Lower leg skin (tissue), 3 donors: ENCODE measurements at regions not wholly inside any gene's neighbourhood (a gene's known extent, or its start where the extent isn't known, plus 50 kb on each side); places are given as distances from the start of the nearest gene placed in this dataset.

Source experiments
- POLR2A ChIP-seq, 2 donors: fragments of 450-650 bp; IDR thresholded peaks; one replicate each; pipeline ENCODE4 v1.6.1; 2016 to 2017; ENCODE audit warnings: antibody characterized with exemption in 2 of 2, mild to moderate bottlenecking in 1 of 2, moderate library complexity in 1 of 2
- TF ChIP-seq, protein P1 (sequence below), 3 donors: fragments of 450-650 bp; IDR thresholded peaks; one replicate each; pipeline ENCODE4 v1.5.1; 2016; ENCODE audit warnings: antibody characterized with exemption in 3 of 3, mild to moderate bottlenecking in 3 of 3, moderate library complexity in 2 of 3

DNA sequence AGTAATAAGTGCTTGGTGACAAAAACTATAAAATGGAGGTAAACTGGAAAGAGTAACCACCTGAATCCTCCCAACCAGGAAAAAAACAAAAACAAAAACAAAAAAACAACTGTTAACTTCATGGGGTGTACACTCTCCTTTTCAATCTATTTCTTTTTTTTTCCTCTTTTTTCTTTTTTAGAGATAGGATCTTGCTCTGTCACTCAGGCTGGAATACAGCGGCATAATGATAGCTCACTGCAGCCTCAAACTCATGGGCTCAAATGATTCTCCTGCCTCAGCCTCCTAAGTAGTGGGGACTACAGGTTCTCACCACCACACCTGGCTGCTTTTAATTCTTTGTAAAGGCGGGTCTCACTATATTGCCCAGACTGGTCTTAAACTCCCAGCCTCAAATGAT is 76.8 kb downstream of the PHLDA1 start:
- TF ChIP-seq POLR2A (IDR thresholded peaks at IDR 0.05): no peak
- TF ChIP-seq, protein P1, sequence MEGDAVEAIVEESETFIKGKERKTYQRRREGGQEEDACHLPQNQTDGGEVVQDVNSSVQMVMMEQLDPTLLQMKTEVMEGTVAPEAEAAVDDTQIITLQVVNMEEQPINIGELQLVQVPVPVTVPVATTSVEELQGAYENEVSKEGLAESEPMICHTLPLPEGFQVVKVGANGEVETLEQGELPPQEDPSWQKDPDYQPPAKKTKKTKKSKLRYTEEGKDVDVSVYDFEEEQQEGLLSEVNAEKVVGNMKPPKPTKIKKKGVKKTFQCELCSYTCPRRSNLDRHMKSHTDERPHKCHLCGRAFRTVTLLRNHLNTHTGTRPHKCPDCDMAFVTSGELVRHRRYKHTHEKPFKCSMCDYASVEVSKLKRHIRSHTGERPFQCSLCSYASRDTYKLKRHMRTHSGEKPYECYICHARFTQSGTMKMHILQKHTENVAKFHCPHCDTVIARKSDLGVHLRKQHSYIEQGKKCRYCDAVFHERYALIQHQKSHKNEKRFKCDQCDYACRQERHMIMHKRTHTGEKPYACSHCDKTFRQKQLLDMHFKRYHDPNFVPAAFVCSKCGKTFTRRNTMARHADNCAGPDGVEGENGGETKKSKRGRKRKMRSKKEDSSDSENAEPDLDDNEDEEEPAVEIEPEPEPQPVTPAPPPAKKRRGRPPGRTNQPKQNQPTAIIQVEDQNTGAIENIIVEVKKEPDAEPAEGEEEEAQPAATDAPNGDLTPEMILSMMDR (IDR thresholded peaks at IDR 0.05): no peak
